Esophagus mucosa (tissue), 1 donor: ENCODE measurements at regions not wholly inside any gene's neighbourhood (a gene's known extent, or its start where the extent isn't known, plus 50 kb on each side); places are given as distances from the start of the nearest gene placed in this dataset.

Source experiments
- ATAC-seq: fragments of 200-7000 bp; cut with Tn5 transposase; one replicate; pipeline ENCODE4 v1.9.1; 2020
- donor health status: DM: yes; HTN: yes; CAD: no.

GRCh38 chr2:104321796-104322349 lies 532.0 kb upstream of the POU3F3 start:
- ATAC-seq, result no peak

- ATAC-seq, result no peak
Measured at GRCh38 chr2:104332731-104333130, 521.2 kb upstream of the POU3F3 start.

- ATAC-seq, result no peak
Measured at GRCh38 chr2:104337869-104338268, 516.0 kb upstream of the POU3F3 start.

GRCh38 chr2:104340162-104340561 lies 513.8 kb upstream of the POU3F3 start:
- no peak for ATAC-seq

GRCh38 chr2:104340879-104341828 lies 512.8 kb upstream of the POU3F3 start:
- no peak for ATAC-seq

GRCh38 chr2:104344306-104344705 lies 509.6 kb upstream of the POU3F3 start:
- no peak for ATAC-seq

GRCh38 chr2:104344985-104345384 lies 508.9 kb upstream of the POU3F3 start:
- ATAC-seq, result no peak

GRCh38 chr2:104358122-104358521 lies 495.8 kb upstream of the POU3F3 start:
- no peak for ATAC-seq

GRCh38 chr2:104361414-104361813 lies 492.5 kb upstream of the POU3F3 start:
- ATAC-seq, result no peak

- no peak for ATAC-seq
Measured at GRCh38 chr2:104368089-104368488, 485.8 kb upstream of the POU3F3 start.

- ATAC-seq, result no peak
Measured at GRCh38 chr2:104371087-104371781, 482.7 kb upstream of the POU3F3 start.

GRCh38 chr2:104375206-104375605 lies 478.7 kb upstream of the POU3F3 start:
- no peak for ATAC-seq

GRCh38 chr2:104378853-104379374 lies 475.0 kb upstream of the POU3F3 start:
- ATAC-seq, result no peak

- ATAC-seq, result no peak
Measured at GRCh38 chr2:104384961-104385360, 469.0 kb upstream of the POU3F3 start.

- ATAC-seq, result no peak
Measured at GRCh38 chr2:104385743-104386142, 468.2 kb upstream of the POU3F3 start.

GRCh38 chr2:104388296-104388695 lies 465.6 kb upstream of the POU3F3 start:
- ATAC-seq, result no peak

GRCh38 chr2:104402825-104403224 lies 451.1 kb upstream of the POU3F3 start:
- no peak for ATAC-seq

GRCh38 chr2:104404526-104404925 lies 449.4 kb upstream of the POU3F3 start:
- ATAC-seq, result no peak

- no peak for ATAC-seq
Measured at GRCh38 chr2:104405623-104406022, 448.3 kb upstream of the POU3F3 start.

GRCh38 chr2:104406261-104406726 lies 447.6 kb upstream of the POU3F3 start:
- ATAC-seq, result no peak

- ATAC-seq, result no peak
Measured at GRCh38 chr2:104407641-104408040, 446.3 kb upstream of the POU3F3 start.

- ATAC-seq, result no peak
Measured at GRCh38 chr2:104408266-104408665, 445.6 kb upstream of the POU3F3 start.

GRCh38 chr2:104410136-104410535 lies 443.8 kb upstream of the POU3F3 start:
- no peak for ATAC-seq
